Tibial artery (tissue), 4 donors: ENCODE measurements at regions not wholly inside any gene's neighbourhood (a gene's known extent, or its start where the extent isn't known, plus 50 kb on each side); places are given as distances from the start of the nearest gene placed in this dataset.

Experiments used
- DNase-seq, 2 donors: peaks; one replicate each; pipeline ENCODE4 v3.0.0-alpha.2; 2019
- H3K27ac ChIP-seq, 2 donors: fragments of 200-600 bp; sonication (generic) in 1 of 2; 1 replicate in 1 of 2; 2 replicates in 1 of 2; pipeline ENCODE4 v1.5.1; 2018 to 2019; ENCODE audit warnings: mild to moderate bottlenecking in 1 of 2
- H3K27me3 ChIP-seq, 2 donors: fragments of 200-600 bp; sonication (generic) in 1 of 2; one replicate each; pipeline versions ENCODE4 v1.5.1 to v1.6.0; 2016 to 2019
- H3K36me3 ChIP-seq, 3 donors: fragments of 200-600 bp; sonication (generic) in 2 of 3; one replicate each; pipeline ENCODE4 v1.5.1; 2016 to 2019; ENCODE audit warnings: mild to moderate bottlenecking in 2 of 3
- H3K4me1 ChIP-seq, 4 donors: fragments of 200-600 bp; sonication (generic) in 2 of 4; 1 replicate in 3 of 4; 2 replicates in 1 of 4; pipeline ENCODE4 v1.5.1; 2016 to 2019
- H3K4me3 ChIP-seq, 2 donors: fragments of 200-600 bp; sonication (generic) in 1 of 2; 1 replicate in 1 of 2; 2 replicates in 1 of 2; pipeline ENCODE4 v1.5.1; 2018 to 2019; ENCODE audit warnings: mild to moderate bottlenecking in 2 of 2
- H3K9me3 ChIP-seq, 3 donors: fragments of 200-600 bp; sonication (generic) in 1 of 3; one replicate each; pipeline ENCODE4 v1.5.1; 2016 to 2019
- CTCF ChIP-seq, 2 experiments: fragments of 200-600 bp in 1 of 2; fragments of 450-650 bp in 1 of 2; IDR thresholded peaks; one replicate each; pipeline ENCODE4 v1.5.1; 2017 to 2019; ENCODE audit warnings: antibody characterized with exemption in 2 of 2, mild to moderate bottlenecking in 1 of 2, moderate library complexity in 1 of 2
- intact Hi-C: fragments of 100-400 bp; cut with DNase I; formaldehyde crosslinking; loops from one replicate; pipeline ENCODE4 v1.15.0; 2023; ENCODE audit warnings: low total_unique reads

GRCh38 chr1:59110271-59110670 is 186.6 kb upstream of the FGGY start:
- no peaks in the 10 kb centered on the region for H3K36me3 ChIP-seq
- DNase-seq, result no peak

GRCh38 chr1:59113876-59114457 is 182.9 kb upstream of the FGGY start:
- no peak for DNase-seq
- intact Hi-C loops, result no loop called here
- no peaks in the 10 kb centered on the region for H3K36me3 ChIP-seq
- no peak overlapping the region for H3K27ac ChIP-seq
- H3K4me1 ChIP-seq, result no peaks in the 10 kb centered on the region
- H3K9me3 ChIP-seq, result no peaks in the 10 kb centered on the region
- H3K4me3 ChIP-seq, result no peak overlapping the region
- no peaks in the 10 kb centered on the region for H3K27me3 ChIP-seq
- no peak for TF ChIP-seq CTCF (IDR thresholded peaks at IDR 0.05)

More at GRCh38 chr1:59110271-59110670, 186.6 kb upstream of the FGGY start:
- H3K4me3 ChIP-seq, result no peak overlapping the region
- H3K9me3 ChIP-seq, result no peaks in the 10 kb centered on the region
- intact Hi-C loops, result no loop called here
- H3K27ac ChIP-seq, result no peak overlapping the region
- no peak for TF ChIP-seq CTCF (IDR thresholded peaks at IDR 0.05)
- H3K4me1 ChIP-seq, result peaks cover 0 to 25% (median 13%) of the 10 kb centered on the region in 4 donors
- H3K27me3 ChIP-seq, result no peaks in the 10 kb centered on the region

GRCh38 chr1:59115865-59116264 is 181.0 kb upstream of the FGGY start:
- H3K36me3 ChIP-seq, result no peaks in the 10 kb centered on the region
- no peak overlapping the region for H3K4me3 ChIP-seq
- no peak for TF ChIP-seq CTCF (IDR thresholded peaks at IDR 0.05)
- H3K4me1 ChIP-seq, result no peaks in the 10 kb centered on the region
- H3K9me3 ChIP-seq, result no peaks in the 10 kb centered on the region
- no peak overlapping the region for H3K27ac ChIP-seq
- no peaks in the 10 kb centered on the region for H3K27me3 ChIP-seq
- intact Hi-C loops, result no loop called here
- no peak for DNase-seq

- Histone ChIP-seq H3K27ac (no peak overlapping the region), H3K9me3 (no peaks in the 10 kb centered on the region), H3K27me3 (no peaks in the 10 kb centered on the region), H3K36me3 (no peaks in the 10 kb centered on the region), H3K4me1 (no peaks in the 10 kb centered on the region), H3K4me3 (no peak overlapping the region)
- intact Hi-C loops, result no loop called here
- no peak for TF ChIP-seq CTCF (IDR thresholded peaks at IDR 0.05)
- no peak for DNase-seq
Measured at GRCh38 chr1:59116920-59117542, 179.9 kb upstream of the FGGY start.

GRCh38 chr1:59122527-59122926 is 174.4 kb upstream of the FGGY start:
- Histone ChIP-seq H3K27me3 (no peaks in the 10 kb centered on the region), H3K9me3 (no peaks in the 10 kb centered on the region), H3K4me3 (no peak overlapping the region), H3K36me3 (no peaks in the 10 kb centered on the region), H3K4me1 (peaks cover 0 to 6% (median 0%) of the 10 kb centered on the region in 4 donors), H3K27ac (no peak overlapping the region)
- no peak for TF ChIP-seq CTCF (IDR thresholded peaks at IDR 0.05)
- DNase-seq, result no peak
- intact Hi-C loops, result no loop called here
